ENCODE measurements at regions not wholly inside any gene's neighbourhood (a gene's known extent, or its start where the extent isn't known, plus 50 kb on each side); places are given as distances from the start of the nearest gene placed in this dataset.

DNA sequence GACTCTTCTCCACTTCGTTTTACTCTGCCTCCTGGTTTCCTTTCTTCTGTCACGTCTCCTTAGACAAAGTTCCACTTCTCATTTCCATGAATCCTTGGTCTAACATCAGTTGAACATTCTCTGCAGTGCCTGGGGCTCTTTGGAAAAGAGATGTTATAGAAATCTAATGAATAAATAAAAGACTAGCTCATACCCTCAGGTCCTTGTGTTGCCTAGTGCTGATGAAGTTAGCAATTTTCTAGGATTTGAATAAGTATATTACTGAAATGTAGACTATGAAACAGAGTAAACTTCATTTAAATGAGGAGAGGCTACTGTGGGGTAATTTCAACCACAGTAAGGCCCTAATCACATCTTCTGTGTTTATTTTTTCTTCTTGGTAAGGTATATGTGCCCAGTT is 146.9 kb upstream of the CADPS start:
- TF ChIP-seq TAF1 (IDR thresholded peaks at IDR 0.05; ENCODE audit: borderline replicate concordance, low read depth, low read length) (no peak), POLR2A (IDR thresholded peaks at IDR 0.05; ENCODE audit: low read depth, low read length) (no peak)

Data from GM12892 (cell line).